T-helper 1 cell treated with Interleukin-12 subunit alpha and Interleukin-12 subunit beta and Interleukin-4 antibody, amounts not matched to agents 30 μg/mL and 1 μg/mL, for 36 hours (primary cell): ENCODE measurements at regions not wholly inside any gene's neighbourhood (a gene's known extent, or its start where the extent isn't known, plus 50 kb on each side); places are given as distances from the start of the nearest gene placed in this dataset.
"Not testable (repeated sequence)": the region's sequence is repeated elsewhere in the genome, so short reads cannot be mapped to it uniquely, and the experiment has no call there.

Source experiments
- H3K27ac Mint-ChIP-seq: one replicate; pipeline ENCODE4 v1.8.0; 2021; ENCODE audit warnings: mild to moderate bottlenecking, mixed read lengths
- H3K27me3 Mint-ChIP-seq: one replicate; pipeline ENCODE4 v1.8.0; 2021; ENCODE audit warnings: low read depth, mixed read lengths
- H3K36me3 Mint-ChIP-seq: one replicate; pipeline ENCODE4 v1.8.0; 2021; ENCODE audit warnings: low read depth, mixed read lengths
- H3K4me1 Mint-ChIP-seq: one replicate; pipeline ENCODE4 v1.8.0; 2021; ENCODE audit warnings: low read depth, mixed read lengths
- H3K4me3 Mint-ChIP-seq: one replicate; pipeline ENCODE4 v1.8.0; 2021; ENCODE audit warnings: mild to moderate bottlenecking, moderate library complexity, mixed read lengths
- H3K9me3 Mint-ChIP-seq: one replicate; pipeline ENCODE4 v1.8.0; 2021; ENCODE audit warnings: mixed read lengths

- Mint-ChIP-seq H3K36me3 (no peaks in the 10 kb centered on the region), H3K4me3 (no peak overlapping the region), H3K4me1 (peaks cover 10% of the 10 kb centered on the region), H3K27me3 (no peaks in the 10 kb centered on the region), H3K9me3 (peaks cover 12% of the 10 kb centered on the region), H3K27ac (no peak overlapping the region)
Observed at GRCh38 chr5:133870661-133871060, 97.8 kb downstream of the C5orf15 start.

- Mint-ChIP-seq H3K9me3 (peaks cover 5% of the 10 kb centered on the region), H3K27me3 (no peaks in the 10 kb centered on the region)
Observed at GRCh38 chr5:133869519-133870335, 98.7 kb downstream of the C5orf15 start.

GRCh38 chr5:133868946-133869518 is 99.4 kb downstream of the C5orf15 start:
- Mint-ChIP-seq H3K4me1 (peaks cover 5% of the 10 kb centered on the region), H3K36me3 (no peaks in the 10 kb centered on the region), H3K4me3 (peak overlapping the region; percentile 7), H3K27ac (peak overlapping the region; percentile 60), H3K9me3 (peaks cover 1% of the 10 kb centered on the region), H3K27me3 (no peaks in the 10 kb centered on the region)

More at GRCh38 chr5:133869519-133870335, 98.7 kb downstream of the C5orf15 start:
- Mint-ChIP-seq H3K4me3 (peak overlapping the region; percentile 7), H3K27ac (no peak overlapping the region), H3K36me3 (no peaks in the 10 kb centered on the region), H3K4me1 (peaks cover 10% of the 10 kb centered on the region)

- Mint-ChIP-seq H3K27me3 (no peaks in the 10 kb centered on the region), H3K4me1 (peaks cover 4% of the 10 kb centered on the region), H3K9me3 (no peaks in the 10 kb centered on the region), H3K4me3 (no peak overlapping the region), H3K27ac (no peak overlapping the region), H3K36me3 (no peaks in the 10 kb centered on the region)
Observed at GRCh38 chr5:133867851-133868545, 100.4 kb downstream of the C5orf15 start.

GRCh38 chr5:133867341-133867740 is 101.1 kb downstream of the C5orf15 start:
- H3K27ac Mint-ChIP-seq: no peak overlapping the region
- H3K4me1 Mint-ChIP-seq: peaks cover 4% of the 10 kb centered on the region
- H3K4me3 Mint-ChIP-seq: no peak overlapping the region
- H3K9me3 Mint-ChIP-seq: no peaks in the 10 kb centered on the region
- H3K36me3 Mint-ChIP-seq: no peaks in the 10 kb centered on the region
- no peaks in the 10 kb centered on the region for H3K27me3 Mint-ChIP-seq

- Mint-ChIP-seq H3K4me3 (no peak overlapping the region), H3K9me3 (no peaks in the 10 kb centered on the region), H3K27ac (no peak overlapping the region), H3K36me3 (no peaks in the 10 kb centered on the region), H3K4me1 (peaks cover 4% of the 10 kb centered on the region), H3K27me3 (no peaks in the 10 kb centered on the region)
Observed at GRCh38 chr5:133866903-133867245, 101.6 kb downstream of the C5orf15 start.

- Mint-ChIP-seq H3K4me3 (no peak overlapping the region), H3K36me3 (no peaks in the 10 kb centered on the region), H3K27ac (no peak overlapping the region)
Observed at GRCh38 chr5:133866160-133866902, 102.1 kb downstream of the C5orf15 start.

GRCh38 chr5:133865113-133865512 is 103.3 kb downstream of the C5orf15 start:
- Mint-ChIP-seq H3K27me3 (no peaks in the 10 kb centered on the region), H3K4me1 (peaks cover 6% of the 10 kb centered on the region), H3K27ac (no peak overlapping the region), H3K36me3 (no peaks in the 10 kb centered on the region), H3K9me3 (no peaks in the 10 kb centered on the region), H3K4me3 (no peak overlapping the region)

More at GRCh38 chr5:133866160-133866902, 102.1 kb downstream of the C5orf15 start:
- Mint-ChIP-seq H3K9me3 (no peaks in the 10 kb centered on the region), H3K27me3 (no peaks in the 10 kb centered on the region), H3K4me1 (peaks cover 4% of the 10 kb centered on the region)

- Mint-ChIP-seq H3K27me3 (no peaks in the 10 kb centered on the region), H3K9me3 (no peaks in the 10 kb centered on the region), H3K36me3 (no peaks in the 10 kb centered on the region), H3K4me3 (no peak overlapping the region), H3K27ac (no peak overlapping the region), H3K4me1 (peaks cover 6% of the 10 kb centered on the region)
Observed at GRCh38 chr5:133864711-133865110, 103.7 kb downstream of the C5orf15 start.

GRCh38 chr5:133863857-133864585 is 104.4 kb downstream of the C5orf15 start:
- Mint-ChIP-seq H3K27ac (no peak overlapping the region), H3K9me3 (no peaks in the 10 kb centered on the region), H3K27me3 (no peaks in the 10 kb centered on the region), H3K4me3 (no peak overlapping the region), H3K4me1 (peaks cover 5% of the 10 kb centered on the region), H3K36me3 (no peaks in the 10 kb centered on the region)

GRCh38 chr5:133861161-133861737 is 107.2 kb downstream of the C5orf15 start:
- no peaks in the 10 kb centered on the region for H3K9me3 Mint-ChIP-seq
- H3K36me3 Mint-ChIP-seq: no peaks in the 10 kb centered on the region
- peaks cover 5% of the 10 kb centered on the region for H3K4me1 Mint-ChIP-seq
- H3K27me3 Mint-ChIP-seq: no peaks in the 10 kb centered on the region
- H3K4me3 Mint-ChIP-seq: no peak overlapping the region
- H3K27ac Mint-ChIP-seq: no peak overlapping the region

- Mint-ChIP-seq H3K4me1 (peaks cover 5% of the 10 kb centered on the region), H3K27ac (no peak overlapping the region), H3K36me3 (no peaks in the 10 kb centered on the region), H3K4me3 (no peak overlapping the region), H3K9me3 (no peaks in the 10 kb centered on the region), H3K27me3 (peaks cover 9% of the 10 kb centered on the region)
Observed at GRCh38 chr5:133859073-133859472, 109.4 kb downstream of the C5orf15 start.

- H3K27me3 Mint-ChIP-seq: peaks cover 19% of the 10 kb centered on the region
- H3K4me1 Mint-ChIP-seq, H3K27ac Mint-ChIP-seq, H3K36me3 Mint-ChIP-seq, H3K9me3 Mint-ChIP-seq, H3K4me3 Mint-ChIP-seq: not testable (repeated sequence)
Observed at GRCh38 chr5:133857595-133858313, 110.7 kb downstream of the C5orf15 start.
